GM12892 (cell line): ENCODE measurements at regions not wholly inside any gene's neighbourhood (a gene's known extent, or its start where the extent isn't known, plus 50 kb on each side); places are given as distances from the start of the nearest gene placed in this dataset.

Source experiments
- DNase-seq: peaks from one replicate; pipeline ENCODE4 v3.0.0; 2011; ENCODE audit not compliant: insufficient read length
- FAIRE-seq: peaks from 2 replicates; lab custom pipeline; 2011; peaks lifted over from hg19 to GRCh38; lab: Jason Lieb, UNC
- POLR2A ChIP-seq: IDR thresholded peaks from 2 replicates; pipeline ENCODE4 v1.6.1; 2011; ENCODE audit warnings: low read depth, low read length, control low read depth
- POLR2AphosphoS5 ChIP-seq: IDR thresholded peaks from 2 replicates; pipeline ENCODE4 v1.6.1; 2011; ENCODE audit warnings: low read depth, low read length, control low read depth
- TAF1 ChIP-seq: IDR thresholded peaks from 2 replicates; pipeline ENCODE4 v1.6.1; 2011; ENCODE audit warnings: low read depth, mild to moderate bottlenecking, control low read depth, low read length, borderline replicate concordance

DNA sequence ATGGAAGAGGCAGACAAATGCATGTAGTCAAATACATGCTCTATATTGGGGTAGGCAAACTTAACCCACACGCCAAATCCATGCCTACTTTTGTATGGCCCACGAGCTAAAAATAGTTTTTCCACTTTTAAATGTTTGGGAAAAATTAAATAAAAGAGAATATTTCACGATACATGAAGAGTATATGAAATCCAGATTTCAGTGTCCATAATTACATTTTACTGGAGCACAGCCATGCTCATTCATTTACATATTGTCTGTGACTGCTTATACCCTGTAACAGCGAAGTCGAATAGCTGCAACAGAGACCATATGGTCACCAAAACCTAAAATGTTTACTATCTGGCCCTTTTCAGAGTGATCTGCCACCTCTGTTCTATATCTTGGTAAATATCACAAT is 257.4 kb upstream of the NOCT start:
- FAIRE-seq: no peak
- TF ChIP-seq POLR2AphosphoS5: no peak
- TF ChIP-seq POLR2A: no peak
- no peak for TF ChIP-seq TAF1
- DNase-seq: no peak

- no peak for TF ChIP-seq TAF1
- no peak for TF ChIP-seq POLR2A
- TF ChIP-seq POLR2AphosphoS5: no peak
- DNase-seq (no peak), FAIRE-seq (no peak)
Observed at GRCh38 chr4:138757432-138757831, 258.1 kb upstream of the NOCT start.

DNA sequence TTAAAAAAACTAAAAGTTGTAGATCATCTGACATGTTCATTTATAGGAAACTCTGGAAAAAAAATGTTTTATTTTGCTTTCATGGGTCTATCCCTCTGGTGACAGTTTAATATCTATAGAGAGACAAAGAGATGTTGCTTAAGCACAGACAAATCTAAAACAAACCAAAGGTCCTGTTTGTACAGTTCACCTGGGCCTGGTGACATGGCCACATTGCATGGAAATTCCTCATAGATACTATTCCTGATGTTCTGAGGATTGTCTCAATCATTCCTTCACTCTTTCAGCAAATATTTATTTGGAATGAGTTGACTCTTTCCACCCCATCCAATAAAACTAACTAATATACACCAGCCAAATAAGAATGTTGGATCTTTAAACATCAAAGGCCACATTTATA is 259.1 kb upstream of the NOCT start:
- no peak for FAIRE-seq
- DNase-seq: no peak
- no peak for TF ChIP-seq POLR2AphosphoS5
- no peak for TF ChIP-seq TAF1
- no peak for TF ChIP-seq POLR2A

GRCh38 chr4:138751309-138751708 is 264.3 kb upstream of the NOCT start:
- TF ChIP-seq POLR2AphosphoS5: no peak
- no peak for TF ChIP-seq TAF1
- no peak for TF ChIP-seq POLR2A
- FAIRE-seq: no peak
- DNase-seq: no peak

- FAIRE-seq (no peak), DNase-seq (no peak)
- no peak for TF ChIP-seq TAF1
- no peak for TF ChIP-seq POLR2AphosphoS5
- no peak for TF ChIP-seq POLR2A
Observed at GRCh38 chr4:138749303-138749702, 266.3 kb upstream of the NOCT start.

DNA sequence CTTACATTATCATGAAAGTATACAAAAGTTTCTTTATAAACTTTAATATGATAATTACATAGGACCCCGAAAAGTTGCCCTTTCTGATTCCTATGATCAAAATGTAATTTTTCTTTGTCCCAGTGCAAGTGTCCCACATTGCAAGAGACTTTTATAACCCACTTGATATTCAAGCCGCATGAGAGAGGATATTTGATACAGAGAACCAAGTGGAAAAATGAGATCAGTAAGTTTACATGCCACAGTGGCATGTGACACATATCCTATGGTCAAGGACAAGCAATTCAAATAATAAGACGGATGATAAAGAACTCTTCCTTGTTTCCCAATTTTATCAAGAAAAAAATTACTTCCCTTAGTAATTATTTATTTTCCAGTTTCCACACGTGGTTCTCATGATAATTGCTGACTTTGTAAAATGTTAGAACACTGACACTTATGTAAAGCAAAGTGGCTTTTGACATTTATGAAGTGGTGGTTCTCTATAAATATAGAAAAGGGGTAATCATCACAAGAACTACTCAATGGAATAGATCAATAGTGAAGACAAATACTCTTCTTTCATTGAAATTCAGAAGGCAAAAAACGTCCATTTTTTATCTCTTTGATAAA is 273.7 kb upstream of the NOCT start:
- FAIRE-seq (no peak), DNase-seq (no peak)
- TF ChIP-seq POLR2A: no peak
- TF ChIP-seq TAF1: no peak
- TF ChIP-seq POLR2AphosphoS5: no peak

GRCh38 chr4:138740816-138741745 is 274.5 kb upstream of the NOCT start:
- no peak for TF ChIP-seq POLR2AphosphoS5
- TF ChIP-seq POLR2A: no peak
- no peak for TF ChIP-seq TAF1
- FAIRE-seq (no peak), DNase-seq (no peak)

DNA sequence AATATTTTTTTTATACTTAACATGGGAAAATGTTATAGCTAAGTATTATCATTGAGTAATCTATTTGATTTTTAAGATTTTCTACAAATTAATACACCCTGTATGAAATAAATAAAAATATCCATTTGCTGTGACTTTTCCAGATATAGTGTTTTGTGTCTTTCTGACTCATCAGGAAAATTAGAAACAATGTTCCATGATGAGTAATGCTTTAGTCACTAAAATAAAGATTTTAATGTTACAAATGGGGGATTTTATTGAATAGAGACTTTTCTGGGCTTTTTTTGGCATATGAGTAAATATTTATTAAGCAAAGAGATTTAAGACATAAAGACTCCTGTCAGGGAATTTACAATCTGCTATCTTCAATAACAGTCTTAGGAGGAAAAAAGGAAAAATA is 279.2 kb upstream of the NOCT start:
- FAIRE-seq (no peak), DNase-seq (no peak)
- TF ChIP-seq POLR2AphosphoS5 (no peak), TAF1 (no peak), POLR2A (no peak)

DNA sequence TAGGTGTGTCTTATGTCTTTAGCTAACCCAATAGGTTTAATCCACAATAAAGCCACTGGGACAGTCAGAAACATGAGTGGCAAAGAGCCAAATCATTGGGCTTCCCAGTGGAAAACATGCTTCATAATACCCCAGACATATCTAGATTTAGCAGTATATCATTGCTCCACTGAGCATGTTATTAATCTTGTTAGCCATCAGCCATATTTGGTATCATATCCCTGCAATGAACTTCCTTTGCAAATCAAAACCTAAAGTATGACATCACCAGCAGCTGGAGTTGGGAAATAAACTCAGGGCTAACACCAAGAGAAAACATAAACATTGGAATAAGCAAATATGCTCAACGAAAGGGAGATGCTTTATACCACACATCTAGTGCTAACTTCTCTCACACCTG is 280.8 kb upstream of the NOCT start:
- no peak for FAIRE-seq
- DNase-seq: no peak
- TF ChIP-seq POLR2AphosphoS5 (no peak), POLR2A (no peak), TAF1 (no peak)

DNA sequence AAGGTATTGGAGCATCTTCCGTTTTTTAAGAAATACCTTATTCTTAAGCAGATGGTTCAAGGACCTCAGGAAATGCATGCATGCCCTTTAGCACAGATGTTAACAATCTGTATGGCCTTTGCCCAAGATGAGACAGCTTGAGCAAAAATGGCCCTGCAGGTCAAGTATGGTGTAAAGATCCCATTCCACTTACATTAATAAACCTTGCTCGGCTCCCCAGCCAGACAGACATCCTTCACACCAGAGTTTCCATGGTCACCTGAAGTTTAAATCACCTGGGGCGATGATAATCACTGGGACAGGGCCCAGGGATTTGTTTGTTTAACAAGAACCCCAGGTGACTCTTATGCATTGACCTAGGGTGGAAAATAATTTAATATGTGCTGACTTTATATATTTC is 287.0 kb upstream of the NOCT start:
- DNase-seq (no peak), FAIRE-seq (no peak)

DNA sequence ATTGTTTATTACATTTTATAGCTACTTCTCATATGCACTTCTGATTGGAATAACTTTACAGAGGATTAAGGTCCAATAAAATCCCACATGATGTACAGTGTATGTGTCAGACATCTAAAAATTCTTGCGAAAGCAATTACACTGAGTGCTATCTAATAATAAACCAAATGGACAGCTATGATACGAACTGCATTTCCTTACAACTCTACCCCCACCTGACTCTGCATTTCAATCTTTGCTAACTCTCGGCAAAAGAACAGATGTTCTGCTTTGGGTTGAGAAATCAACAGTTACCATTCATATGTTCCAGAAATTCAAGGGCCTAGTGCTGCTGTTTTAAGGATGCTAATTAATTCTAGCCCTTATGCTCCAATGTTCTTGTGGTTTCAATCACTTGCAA is 287.9 kb upstream of the NOCT start:
- TF ChIP-seq TAF1 (no peak), POLR2A (no peak), POLR2AphosphoS5 (no peak)
- FAIRE-seq (no peak), DNase-seq (no peak)

More for the DNA sequence above, 287.0 kb upstream of the NOCT start:
- TF ChIP-seq POLR2A (no peak), TAF1 (no peak), POLR2AphosphoS5 (no peak)

DNA sequence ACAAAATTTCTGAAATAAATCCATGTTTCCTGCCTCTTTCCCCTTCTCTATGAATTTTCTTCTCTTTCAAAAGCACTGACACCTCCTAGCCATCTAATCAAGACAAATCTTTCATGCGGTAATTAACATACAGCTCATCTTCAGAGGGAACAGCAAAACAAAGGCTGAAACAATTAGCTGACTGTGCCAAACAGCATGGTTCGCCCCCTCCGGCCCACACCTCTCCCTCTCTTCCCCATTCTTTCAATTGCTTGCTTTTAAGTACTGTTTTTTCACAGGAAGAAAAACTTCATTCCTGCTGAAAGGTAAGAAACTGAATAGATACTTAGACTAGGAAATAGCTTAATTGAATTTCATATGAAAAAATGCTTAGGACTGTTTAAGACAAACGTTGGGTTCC is 291.1 kb upstream of the NOCT start:
- no peak for DNase-seq
- FAIRE-seq: no peak

More for the DNA sequence above, 291.1 kb upstream of the NOCT start:
- TF ChIP-seq TAF1 (no peak), POLR2AphosphoS5 (no peak), POLR2A (no peak)
